K562 (cell line): ENCODE measurements at regions not wholly inside any gene's neighbourhood (a gene's known extent, or its start where the extent isn't known, plus 50 kb on each side); places are given as distances from the start of the nearest gene placed in this dataset.

Source experiments
- ATAC-seq: fragments of 200-7000 bp; cut with Tn5 transposase; 3 replicates; pipeline ENCODE4 v1.9.1; 2020; ENCODE audit warnings: moderate library complexity
- BruUV-seq: library from RNA; stranded (reverse); fragments of 400-500 nt; replicated peaks from 2 replicates; lab custom pipeline; 2021; lab: Mats Ljungman, UMichigan
- CTCF ChIA-PET: fragments of 300-600 bp; formaldehyde crosslinking; extraction: SDS; loops from one replicate; lab custom pipeline; 2021; ENCODE audit warnings: low intra/inter-chr PET ratio; lab: Yijun Ruan, JAX
- POLR2A ChIA-PET: fragments of 300-600, 350-650 bp; sonication (Branson Sonifier 250); formaldehyde crosslinking; extraction: SDS; loops from one replicate; lab custom pipeline; 2021; ENCODE audit warnings: antibody characterized with exemption, inconsistent platforms; lab: Yijun Ruan, JAX
- DNase-seq, 4 experiments: peaks; one replicate each; pipeline versions ENCODE4 v3.0.0 to v3.0.0-alpha.2; 2011 to 2018; ENCODE audit warnings: low spot score in 3 of 4, mixed read lengths in 3 of 4; ENCODE audit errors: extremely low read depth in 1 of 4
- FAIRE-seq: peaks from 2 replicates; lab custom pipeline; 2011; peaks lifted over from hg19 to GRCh38; lab: Jason Lieb, UNC
- H2AFZ ChIP-seq: 2 replicates; pipeline ENCODE4 v1.6.0; 2011; ENCODE audit warnings: low read depth, low read length, control low read depth, inconsistent platforms
- H3K27ac ChIP-seq: fragments of 200-600 bp; 3 replicates; pipeline ENCODE4 v1.8.0; 2011; ENCODE audit warnings: low read depth, mild to moderate bottlenecking, control low read depth, inconsistent platforms, low read length, moderate library complexity, mixed read lengths; ENCODE audit errors: extremely low read depth
- H3K27me3 ChIP-seq, 2 experiments: fragments of 300-600 bp in 1 of 2; 2 replicates in 1 of 2; 3 replicates in 1 of 2; pipeline versions ENCODE4 v1.6.0 to v1.8.0; 2011; ENCODE audit warnings: inconsistent platforms in 2 of 2, low read length in 2 of 2, mild to moderate bottlenecking in 1 of 2, mixed read lengths in 1 of 2, moderate library complexity in 1 of 2; ENCODE audit not compliant: control insufficient read depth in 2 of 2, insufficient read depth in 2 of 2
- H3K36me3 ChIP-seq: fragments of 300-600 bp; 3 replicates; pipeline ENCODE4 v1.8.0; 2011; ENCODE audit warnings: mild to moderate bottlenecking, low read length, inconsistent platforms; ENCODE audit not compliant: control insufficient read depth, insufficient read depth
- H3K4me1 ChIP-seq, 2 experiments: fragments of 200-600 bp in 1 of 2; replicated peaks in 1 of 2; 2 replicates in 1 of 2; 3 replicates in 1 of 2; pipeline versions ENCODE4 v1.5.1 to v1.8.0; 2011; ENCODE audit warnings: inconsistent platforms in 2 of 2, low read length in 2 of 2, mild to moderate bottlenecking in 1 of 2, mixed read lengths in 1 of 2, moderate library complexity in 1 of 2; ENCODE audit not compliant: control insufficient read depth in 2 of 2, insufficient read depth in 2 of 2
- H3K4me2 ChIP-seq: 2 replicates; pipeline ENCODE4 v1.6.1; 2011; ENCODE audit warnings: low read length, control low read depth, inconsistent platforms, mixed read lengths; ENCODE audit not compliant: insufficient read depth
- H3K4me3 ChIP-seq: fragments of 200-600 bp; sonication (generic), shearing (Covaris generic); 2 replicates; pipeline ENCODE4 v1.5.1; 2016; ENCODE audit warnings: control low read depth, inconsistent platforms
- H3K79me2 ChIP-seq: fragments of 200-600 bp; 3 replicates; pipeline ENCODE4 v1.8.0; 2011; ENCODE audit warnings: low read length, inconsistent platforms; ENCODE audit not compliant: control insufficient read depth, insufficient read depth
- H3K9ac ChIP-seq, 2 experiments: 2 replicates each; pipeline versions ENCODE4 v1.6.0 to v1.6.1; 2011; ENCODE audit warnings: low read depth in 2 of 2, low read length in 2 of 2, control low read depth in 1 of 2, inconsistent platforms in 1 of 2, mild to moderate bottlenecking in 1 of 2, mixed read lengths in 1 of 2; ENCODE audit not compliant: insufficient read depth in 1 of 2
- H3K9me1 ChIP-seq: one replicate; pipeline ENCODE4 v1.6.0; 2011; ENCODE audit warnings: inconsistent platforms, mild to moderate bottlenecking, low read length, moderate library complexity; ENCODE audit not compliant: control insufficient read depth, insufficient read depth
- H3K9me3 ChIP-seq: replicated peaks from 2 replicates; pipeline ENCODE4 v1.5.1; 2011; ENCODE audit warnings: low read depth, low read length, inconsistent platforms; ENCODE audit not compliant: control insufficient read depth, insufficient read depth
- H4K20me1 ChIP-seq: replicated peaks from 2 replicates; pipeline ENCODE4 v1.6.1; 2011; ENCODE audit warnings: low read length, inconsistent platforms, mixed read lengths; ENCODE audit not compliant: control insufficient read depth, insufficient read depth
- ATF4 ChIP-seq: fragments of 450-650 bp; formaldehyde crosslinking; IDR thresholded peaks from 2 replicates; pipeline ENCODE4 v1.4.0; 2022; ENCODE audit warnings: mild to moderate bottlenecking, moderate library complexity
- CREB1 ChIP-seq, 2 experiments: sonication (generic) in 1 of 2; formaldehyde crosslinking in 1 of 2; IDR thresholded peaks; 2 replicates each; pipeline versions ENCODE4 v1.6.1 to v1.8.0; 2012 to 2022; ENCODE audit warnings: inconsistent platforms in 1 of 2, mild to moderate bottlenecking in 1 of 2, missing genetic modification reagents in 1 of 2, moderate library complexity in 1 of 2
- ELK1 ChIP-seq: sonication (generic); formaldehyde crosslinking; IDR thresholded peaks from 2 replicates; pipeline ENCODE4 v1.8.1; 2022; ENCODE audit warnings: missing genetic modification reagents
- ELK3 ChIP-seq: fragments of 450-650 bp; formaldehyde crosslinking; IDR thresholded peaks from 2 replicates; pipeline ENCODE4 v1.4.0; 2020; ENCODE audit warnings: mild to moderate bottlenecking
- GATAD2B ChIP-seq: fragments of 450-650 bp; IDR thresholded peaks from 2 replicates; pipeline ENCODE4 v1.6.1; 2017; ENCODE audit warnings: mild to moderate bottlenecking, borderline replicate concordance
- KDM5B ChIP-seq: fragments of 200-600 bp; sonication (generic); IDR thresholded peaks from 2 replicates; pipeline ENCODE4 v1.6.1; 2012; ENCODE audit warnings: low read depth, mild to moderate bottlenecking, moderate library complexity, low read length, control low read depth, inconsistent platforms; ENCODE audit not compliant: insufficient replicate concordance
- POLR2B ChIP-seq: fragments of 450-650 bp; IDR thresholded peaks from 2 replicates; pipeline ENCODE4 v1.6.1; 2018; ENCODE audit warnings: low read depth; ENCODE audit not compliant: partially characterized antibody
- SMAD2 ChIP-seq: fragments of 150-350 bp; IDR thresholded peaks from 2 replicates; pipeline ENCODE4 v1.6.1; 2014; ENCODE audit warnings: low read depth, mild to moderate bottlenecking, low read length
- TRIM24 ChIP-seq, 2 experiments: fragments of 450-650 bp; IDR thresholded peaks; 2 replicates each; pipeline ENCODE4 v1.6.1; 2016
- WHSC1 ChIP-seq: IDR thresholded peaks from one replicate; pipeline ENCODE4 v1.6.1; 2012; ENCODE audit warnings: low read length, control low read depth, inconsistent platforms
- ZFP91 ChIP-seq: sonication (generic); formaldehyde crosslinking; IDR thresholded peaks from 2 replicates; pipeline ENCODE4 v1.8.0; 2022; ENCODE audit warnings: mild to moderate bottlenecking, missing genetic modification reagents
- ZNF431 ChIP-seq: sonication (generic); formaldehyde crosslinking; IDR thresholded peaks from 2 replicates; pipeline ENCODE4 v1.8.0; 2022; ENCODE audit warnings: mild to moderate bottlenecking, missing genetic modification reagents
- ZNF511 ChIP-seq: sonication (generic); formaldehyde crosslinking; IDR thresholded peaks from 2 replicates; pipeline ENCODE4 v1.8.0; 2022; ENCODE audit warnings: mild to moderate bottlenecking, missing genetic modification reagents
- ZZZ3 ChIP-seq: fragments of 450-650 bp; IDR thresholded peaks from 2 replicates; pipeline ENCODE4 v1.6.1; 2016; ENCODE audit warnings: antibody characterized with exemption, mild to moderate bottlenecking, moderate library complexity
- WGBS: fragments of 100-300 bp; shearing (Covaris generic); methylation state at CpG from one replicate; pipeline ENCODE4 v1.1.6; 2016; ENCODE audit warnings: low coverage, mixed read lengths; ENCODE audit not compliant: insufficient coverage; ENCODE audit errors: missing lambda C conversion rate; 5-methylcytosine and 5-hydroxymethylcytosine counted together
- in situ Hi-C: fragments of 300-500 bp; cut with MboI; formaldehyde crosslinking; loops from 4 replicates; pipeline ENCODE4 v1.15.0; 2018; ENCODE audit warnings: inconsistent platforms, mixed read lengths
- intact Hi-C: fragments of 100-400 bp; cut with micrococcal nuclease; formaldehyde crosslinking; loops from 2 replicates; pipeline ENCODE4 v1.14.2; 2022

GRCh38 chr2:176447616-176448015, 178.4 kb downstream of the MTX2 start (continued):
- TF ChIP-seq ELK1 (no peak), KDM5B (no peak), GATAD2B (no peak), ATF4 (CRISPR knock-in tag) (no peak), POLR2B (no peak)

GRCh38 chr2:176449852-176450251, 180.6 kb downstream of the MTX2 start:
- intact Hi-C loops, result no loop called here
- no peak overlapping the region for H3K9ac ChIP-seq
- BruUV-seq, result no TSS peak
- DNase-seq, result no peak
- H3K27ac ChIP-seq, result no peak overlapping the region
- ChIA-PET CTCF (no interaction called here), POLR2A (no interaction called here)
- TF ChIP-seq CREB1 (IDR thresholded peaks at IDR 0.05), result no peak
- TF ChIP-seq CREB1 (CRISPR knock-in tag; IDR thresholded peaks at IDR 0.05), result no peak
- TF ChIP-seq ZFP91 (CRISPR knock-in tag), result no peak
- no peak for TF ChIP-seq ZNF431 (CRISPR knock-in tag)
- no peak for TF ChIP-seq ELK3 (CRISPR knock-in tag)
- TF ChIP-seq ZNF511 (CRISPR knock-in tag), result no peak
- no peak for TF ChIP-seq TRIM24 (IDR thresholded peaks at IDR 0.05)
- TF ChIP-seq ZZZ3, result no peak
- TF ChIP-seq SMAD2, result no peak
- TF ChIP-seq WHSC1, result no peak
- no peaks in the 10 kb centered on the region for H3K9me1 ChIP-seq
- H3K9me3 ChIP-seq, result no peaks in the 10 kb centered on the region
- FAIRE-seq, result no peak
- peaks cover 0 to 3% of the 10 kb centered on the region in 2 experiments; a peak in 3 of 5 replicates for H3K27me3 ChIP-seq
- no peaks in the 10 kb centered on the region for H3K79me2 ChIP-seq
- no peaks in the 10 kb centered on the region for H4K20me1 ChIP-seq
- in situ Hi-C loops, result no loop called here
- no peaks in the 10 kb centered on the region for H3K36me3 ChIP-seq
- WGBS, result 0% methylated on average over 3 of the region's 3 CpGs
- H3K4me1 ChIP-seq, result no peaks in the 10 kb centered on the region
- no peak for ATAC-seq
- H3K4me3 ChIP-seq, result no peak overlapping the region
- H3K4me2 ChIP-seq, result no peak overlapping the region
- no peak overlapping the region for H2AFZ ChIP-seq
